ENCODE measurements at regions not wholly inside any gene's neighbourhood (a gene's known extent, or its start where the extent isn't known, plus 50 kb on each side); places are given as distances from the start of the nearest gene placed in this dataset.

DNA sequence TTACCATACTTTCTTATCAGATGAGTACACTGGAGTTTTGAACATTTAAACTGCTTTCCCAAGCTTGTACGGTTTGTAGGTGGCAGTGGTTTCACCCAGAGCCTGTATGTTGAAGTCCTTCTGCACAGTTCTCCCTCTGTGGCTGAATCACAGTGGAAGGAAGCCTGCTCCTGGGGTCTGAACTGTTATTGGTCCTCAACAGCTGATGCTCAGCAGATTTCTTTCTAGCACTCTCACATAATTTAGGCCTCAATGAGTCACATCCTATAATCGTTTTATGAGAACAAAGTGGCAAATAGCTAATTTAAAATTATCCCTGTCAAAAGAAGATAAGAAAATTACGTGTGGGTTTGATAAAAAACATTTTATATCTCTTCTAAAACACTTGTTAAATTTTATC is 229.7 kb downstream of the TLE4 start:
- TF ChIP-seq CTCF (IDR thresholded peaks at IDR 0.05; ENCODE audit: low read depth, low read length, poor library complexity, severe bottlenecking) (no peak), EZH2phosphoT487 (IDR thresholded peaks at IDR 0.05; ENCODE audit: borderline replicate concordance, low read length) (no peak)
